OCI-LY1 (cell line): ENCODE measurements at regions not wholly inside any gene's neighbourhood (a gene's known extent, or its start where the extent isn't known, plus 50 kb on each side); places are given as distances from the start of the nearest gene placed in this dataset.

ENCODE experiments used
- EZH2 ChIP-seq: fragments of 200-600 bp; sonication (generic), shearing (Covaris generic); IDR thresholded peaks from 2 replicates; pipeline ENCODE4 v1.8.0; 2017; ENCODE audit warnings: borderline replicate concordance, mixed run types, mild to moderate bottlenecking, antibody characterized with exemption, low read length, moderate library complexity, mixed read lengths
- TF ChIP-seq, protein P1 (sequence below): fragments of 200-600 bp; sonication (generic), shearing (Covaris generic); IDR thresholded peaks from 2 replicates; pipeline ENCODE4 v1.5.1; 2017; ENCODE audit warnings: mild to moderate bottlenecking, antibody characterized with exemption, low read length, moderate library complexity, mixed read lengths

DNA sequence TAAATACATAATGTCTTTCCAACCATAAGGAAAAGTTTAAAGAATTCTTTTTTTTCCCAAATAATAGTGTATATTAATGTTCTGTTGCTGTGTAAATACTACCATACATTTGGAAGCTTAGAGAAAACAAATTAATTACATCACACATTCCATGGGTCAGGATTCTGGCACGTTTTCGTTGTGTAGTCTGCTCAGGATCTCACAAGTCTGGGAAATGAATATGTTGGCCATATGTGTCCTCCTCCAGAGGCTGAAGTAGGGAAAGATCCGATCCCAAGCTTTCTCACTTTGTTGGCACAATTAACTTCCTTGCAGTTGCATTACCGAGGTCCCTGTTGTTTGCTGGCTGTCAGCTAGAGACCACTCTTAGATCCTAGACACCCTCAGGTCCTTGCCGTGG, 83.9 kb downstream of the RPRM start:
- TF ChIP-seq, protein P1, sequence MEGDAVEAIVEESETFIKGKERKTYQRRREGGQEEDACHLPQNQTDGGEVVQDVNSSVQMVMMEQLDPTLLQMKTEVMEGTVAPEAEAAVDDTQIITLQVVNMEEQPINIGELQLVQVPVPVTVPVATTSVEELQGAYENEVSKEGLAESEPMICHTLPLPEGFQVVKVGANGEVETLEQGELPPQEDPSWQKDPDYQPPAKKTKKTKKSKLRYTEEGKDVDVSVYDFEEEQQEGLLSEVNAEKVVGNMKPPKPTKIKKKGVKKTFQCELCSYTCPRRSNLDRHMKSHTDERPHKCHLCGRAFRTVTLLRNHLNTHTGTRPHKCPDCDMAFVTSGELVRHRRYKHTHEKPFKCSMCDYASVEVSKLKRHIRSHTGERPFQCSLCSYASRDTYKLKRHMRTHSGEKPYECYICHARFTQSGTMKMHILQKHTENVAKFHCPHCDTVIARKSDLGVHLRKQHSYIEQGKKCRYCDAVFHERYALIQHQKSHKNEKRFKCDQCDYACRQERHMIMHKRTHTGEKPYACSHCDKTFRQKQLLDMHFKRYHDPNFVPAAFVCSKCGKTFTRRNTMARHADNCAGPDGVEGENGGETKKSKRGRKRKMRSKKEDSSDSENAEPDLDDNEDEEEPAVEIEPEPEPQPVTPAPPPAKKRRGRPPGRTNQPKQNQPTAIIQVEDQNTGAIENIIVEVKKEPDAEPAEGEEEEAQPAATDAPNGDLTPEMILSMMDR, result no peak
- TF ChIP-seq EZH2, result no peak
